ENCODE measurements at regions not wholly inside any gene's neighbourhood (a gene's known extent, or its start where the extent isn't known, plus 50 kb on each side); places are given as distances from the start of the nearest gene placed in this dataset.

GRCh38 chr5:24065779-24066178, 558.4 kb downstream of the PRDM9 start:
- TF ChIP-seq, protein P1, sequence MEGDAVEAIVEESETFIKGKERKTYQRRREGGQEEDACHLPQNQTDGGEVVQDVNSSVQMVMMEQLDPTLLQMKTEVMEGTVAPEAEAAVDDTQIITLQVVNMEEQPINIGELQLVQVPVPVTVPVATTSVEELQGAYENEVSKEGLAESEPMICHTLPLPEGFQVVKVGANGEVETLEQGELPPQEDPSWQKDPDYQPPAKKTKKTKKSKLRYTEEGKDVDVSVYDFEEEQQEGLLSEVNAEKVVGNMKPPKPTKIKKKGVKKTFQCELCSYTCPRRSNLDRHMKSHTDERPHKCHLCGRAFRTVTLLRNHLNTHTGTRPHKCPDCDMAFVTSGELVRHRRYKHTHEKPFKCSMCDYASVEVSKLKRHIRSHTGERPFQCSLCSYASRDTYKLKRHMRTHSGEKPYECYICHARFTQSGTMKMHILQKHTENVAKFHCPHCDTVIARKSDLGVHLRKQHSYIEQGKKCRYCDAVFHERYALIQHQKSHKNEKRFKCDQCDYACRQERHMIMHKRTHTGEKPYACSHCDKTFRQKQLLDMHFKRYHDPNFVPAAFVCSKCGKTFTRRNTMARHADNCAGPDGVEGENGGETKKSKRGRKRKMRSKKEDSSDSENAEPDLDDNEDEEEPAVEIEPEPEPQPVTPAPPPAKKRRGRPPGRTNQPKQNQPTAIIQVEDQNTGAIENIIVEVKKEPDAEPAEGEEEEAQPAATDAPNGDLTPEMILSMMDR (IDR thresholded peaks at IDR 0.05) = no peak
- TF ChIP-seq POLR2A (IDR thresholded peaks at IDR 0.05) (no peak), POLR2AphosphoS5 (IDR thresholded peaks at IDR 0.05; ENCODE audit: insufficient read depth in 1 of 2, low read depth in 1 of 2) (no peak)
